Left lung (tissue), 4 donors: ENCODE measurements at regions not wholly inside any gene's neighbourhood (a gene's known extent, or its start where the extent isn't known, plus 50 kb on each side); places are given as distances from the start of the nearest gene placed in this dataset.

ENCODE experiments used
- ATAC-seq: fragments of 200-7000 bp; cut with Tn5 transposase; one replicate; pipeline ENCODE4 v1.9.1; 2020; ENCODE audit warnings: moderate library complexity
- DNase-seq, 4 donors: peaks; one replicate each; pipeline ENCODE4 v3.0.0-alpha.2; 2013 to 2020
- H3K27ac ChIP-seq, 2 donors: fragments of 200-600 bp; sonication (generic) in 1 of 2; one replicate each; pipeline versions ENCODE4 v1.5.0 to v1.8.0; 2020 to 2021
- H3K27me3 ChIP-seq, 2 donors: fragments of 200-600 bp; sonication (generic) in 1 of 2; one replicate each; pipeline versions ENCODE4 v1.5.0 to v1.8.0; 2020 to 2021
- H3K36me3 ChIP-seq, 2 donors: fragments of 200-600 bp; sonication (generic) in 1 of 2; one replicate each; pipeline versions ENCODE4 v1.5.0 to v1.8.0; 2020 to 2021
- H3K4me1 ChIP-seq, 2 donors: fragments of 200-600 bp; one replicate each; pipeline ENCODE4 v1.8.0; 2021
- H3K4me3 ChIP-seq, 2 donors: fragments of 200-600 bp; sonication (generic) in 1 of 2; one replicate each; pipeline versions ENCODE4 v1.5.0 to v1.8.0; 2020 to 2021; ENCODE audit warnings: mild to moderate bottlenecking in 1 of 2
- H3K9me3 ChIP-seq, 2 donors: fragments of 200-600 bp; sonication (generic) in 1 of 2; one replicate each; pipeline versions ENCODE4 v1.5.0 to v1.8.0; 2020 to 2021
- intact Hi-C, 2 donors: fragments of 100-400 bp; cut with DNase I; formaldehyde crosslinking; loops; one replicate each; pipeline versions ENCODE4 v1.11.2 to v1.14.2; 2022
- TF ChIP-seq, protein P1 (sequence below), 2 donors: fragments of 200-600 bp; sonication (generic) in 1 of 2; IDR thresholded peaks; one replicate each; pipeline versions ENCODE4 v1.5.0 to v1.8.0; 2021; ENCODE audit warnings: antibody characterized with exemption in 2 of 2
- donor health status: DM: no; HTN: yes; CAD: no.
- donor health status: DM: no; HTN: no; CAD: no.

DNA sequence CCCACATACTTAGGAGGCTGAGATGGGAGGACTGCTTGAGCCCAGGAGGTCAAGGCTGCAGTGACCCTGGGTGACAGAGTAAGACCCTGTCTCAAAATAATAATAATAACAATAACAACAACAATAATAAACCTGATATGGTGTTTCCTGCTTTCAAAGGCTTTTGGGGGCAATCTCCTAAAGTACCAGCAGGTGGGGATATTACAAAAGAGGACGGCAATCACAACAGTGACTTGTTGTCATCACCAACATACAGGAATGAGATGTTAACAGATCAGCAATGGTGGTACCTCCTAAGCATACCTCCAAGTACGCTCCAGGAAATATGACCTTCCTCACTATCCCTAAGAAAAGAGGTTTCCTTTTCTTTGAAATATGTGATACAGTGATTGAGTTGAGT lies 91.1 kb upstream of the RNF180 start:
- Histone ChIP-seq H3K27me3 (no peaks in the 10 kb centered on the region), H3K36me3 (no peaks in the 10 kb centered on the region), H3K4me3 (no peak overlapping the region), H3K9me3 (no peaks in the 10 kb centered on the region), H3K27ac (no peak overlapping the region), H3K4me1 (no peaks in the 10 kb centered on the region)
- DNase-seq (peak in 2 of 4 donors; percentile 27 to 37), ATAC-seq (peak; percentile 42)
- intact Hi-C loops, result loop anchor here in 1 of 2 donors (10.0 kb wide), 1 partner anchor 130 kb away; no protein-coding TSS in a partner anchor
- TF ChIP-seq, protein P1, sequence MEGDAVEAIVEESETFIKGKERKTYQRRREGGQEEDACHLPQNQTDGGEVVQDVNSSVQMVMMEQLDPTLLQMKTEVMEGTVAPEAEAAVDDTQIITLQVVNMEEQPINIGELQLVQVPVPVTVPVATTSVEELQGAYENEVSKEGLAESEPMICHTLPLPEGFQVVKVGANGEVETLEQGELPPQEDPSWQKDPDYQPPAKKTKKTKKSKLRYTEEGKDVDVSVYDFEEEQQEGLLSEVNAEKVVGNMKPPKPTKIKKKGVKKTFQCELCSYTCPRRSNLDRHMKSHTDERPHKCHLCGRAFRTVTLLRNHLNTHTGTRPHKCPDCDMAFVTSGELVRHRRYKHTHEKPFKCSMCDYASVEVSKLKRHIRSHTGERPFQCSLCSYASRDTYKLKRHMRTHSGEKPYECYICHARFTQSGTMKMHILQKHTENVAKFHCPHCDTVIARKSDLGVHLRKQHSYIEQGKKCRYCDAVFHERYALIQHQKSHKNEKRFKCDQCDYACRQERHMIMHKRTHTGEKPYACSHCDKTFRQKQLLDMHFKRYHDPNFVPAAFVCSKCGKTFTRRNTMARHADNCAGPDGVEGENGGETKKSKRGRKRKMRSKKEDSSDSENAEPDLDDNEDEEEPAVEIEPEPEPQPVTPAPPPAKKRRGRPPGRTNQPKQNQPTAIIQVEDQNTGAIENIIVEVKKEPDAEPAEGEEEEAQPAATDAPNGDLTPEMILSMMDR (IDR thresholded peaks at IDR 0.05), result peak; percentile 21 to 29

DNA sequence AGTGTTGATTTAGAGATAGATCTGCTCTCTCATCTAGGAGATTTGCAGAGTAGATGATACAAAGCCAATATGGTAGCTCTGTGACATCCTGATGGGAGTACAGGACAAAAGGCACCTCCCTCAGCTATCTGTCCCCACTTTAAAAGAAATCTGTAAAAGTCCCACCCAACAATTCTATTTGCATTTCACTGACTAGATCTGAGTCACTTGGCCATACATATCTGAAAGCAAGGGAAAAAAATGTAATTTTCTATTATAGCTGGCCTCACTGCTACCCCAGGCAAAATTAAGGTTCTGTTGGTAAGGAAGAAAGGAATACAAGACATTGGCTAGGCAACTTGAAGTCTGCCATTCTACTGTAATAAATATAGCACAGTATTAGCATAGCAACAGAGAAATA lies 96.2 kb upstream of the RNF180 start:
- Histone ChIP-seq H3K9me3 (no peaks in the 10 kb centered on the region), H3K4me1 (no peaks in the 10 kb centered on the region), H3K27me3 (no peaks in the 10 kb centered on the region), H3K4me3 (no peak overlapping the region), H3K27ac (no peak overlapping the region), H3K36me3 (no peaks in the 10 kb centered on the region)
- ATAC-seq (no peak), DNase-seq (no peak)
- TF ChIP-seq, protein P1 (IDR thresholded peaks at IDR 0.05), result no peak
- intact Hi-C loops, result no loop called here

DNA sequence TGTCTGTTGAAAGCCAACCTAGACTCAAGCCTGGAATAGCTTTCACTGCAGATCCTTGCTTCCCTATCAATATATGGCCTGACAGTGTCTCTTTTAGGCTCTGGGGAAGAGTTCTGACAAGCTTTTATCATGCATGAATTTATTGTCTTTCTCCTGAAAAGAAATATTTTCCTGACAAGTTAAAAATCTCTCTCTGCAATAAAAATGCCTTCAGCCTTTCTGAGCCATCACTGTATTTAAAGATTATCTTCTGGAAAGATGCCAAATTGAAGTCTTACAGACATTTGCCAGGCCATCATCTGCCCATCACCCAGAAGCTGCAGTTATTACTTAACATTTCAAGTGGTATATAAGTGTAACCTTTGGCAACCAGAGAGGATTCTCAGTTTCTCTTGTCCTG lies 88.1 kb upstream of the HTR1A start:
- TF ChIP-seq, protein P1 (IDR thresholded peaks at IDR 0.05), result no peak
- Histone ChIP-seq H3K27me3 (no peaks in the 10 kb centered on the region), H3K9me3 (peaks cover 0 to 27% of the 10 kb centered on the region in 2 donors), H3K4me3 (no peak overlapping the region), H3K36me3 (no peaks in the 10 kb centered on the region), H3K27ac (no peak overlapping the region), H3K4me1 (no peaks in the 10 kb centered on the region)
- ATAC-seq, result no peak
- intact Hi-C loops, result no loop called here
- no peak for DNase-seq

DNA sequence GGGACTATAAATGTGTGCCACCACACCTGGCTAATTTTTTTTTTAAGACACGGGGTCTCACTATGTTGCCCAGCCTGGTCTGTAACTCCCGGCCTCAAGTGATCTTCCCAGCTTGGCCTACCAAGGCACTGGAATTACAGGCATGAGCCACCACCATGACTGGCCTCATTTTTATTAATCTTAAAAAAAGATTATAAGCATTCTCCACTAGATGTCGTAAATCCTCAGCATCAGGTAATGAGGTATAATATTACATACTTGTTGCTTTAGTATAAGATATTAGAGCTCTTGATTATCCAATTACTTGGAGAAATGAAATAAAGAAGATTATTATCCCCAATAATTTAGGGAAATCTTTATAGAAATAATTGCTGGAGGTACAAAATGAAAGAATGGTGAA lies 78.2 kb upstream of the HTR1A start:
- Histone ChIP-seq H3K27me3 (no peaks in the 10 kb centered on the region), H3K4me1 (no peaks in the 10 kb centered on the region), H3K36me3 (no peaks in the 10 kb centered on the region), H3K9me3 (peaks cover 0 to 34% of the 10 kb centered on the region in 2 donors), H3K4me3 (no peak overlapping the region), H3K27ac (no peak overlapping the region)
- intact Hi-C loops, result no loop called here
- TF ChIP-seq, protein P1 (IDR thresholded peaks at IDR 0.05), result no peak
- DNase-seq, result no peak
- no peak for ATAC-seq

DNA sequence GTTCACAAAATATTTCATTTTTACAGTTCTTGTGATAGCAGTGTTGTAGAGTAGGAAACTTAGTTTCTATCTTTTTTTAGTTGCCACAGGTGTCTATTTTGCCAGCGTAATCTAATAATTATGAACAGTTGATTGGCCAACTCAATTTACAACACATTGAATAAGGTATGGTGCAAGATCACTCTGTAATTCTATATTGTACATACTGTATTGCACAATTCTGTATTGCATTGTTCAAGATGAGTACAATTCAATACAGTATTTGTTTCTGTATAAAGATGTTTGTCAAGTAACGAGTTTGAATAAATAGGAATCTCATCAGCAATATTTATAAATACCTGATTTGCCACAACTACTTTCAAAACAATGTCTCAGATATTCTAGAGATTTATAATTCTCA lies 64.2 kb upstream of the HTR1A start:
- TF ChIP-seq, protein P1 (IDR thresholded peaks at IDR 0.05), result no peak
- intact Hi-C loops, result no loop called here
- H3K9me3 ChIP-seq, result no peaks in the 10 kb centered on the region
- H3K27ac ChIP-seq, result no peak overlapping the region
- no peaks in the 10 kb centered on the region for H3K27me3 ChIP-seq
- no peak overlapping the region for H3K4me3 ChIP-seq
- no peaks in the 10 kb centered on the region for H3K36me3 ChIP-seq
- H3K4me1 ChIP-seq, result no peaks in the 10 kb centered on the region
- no peak for DNase-seq
- ATAC-seq, result no peak
